H1 (cell line): ENCODE measurements at regions not wholly inside any gene's neighbourhood (a gene's known extent, or its start where the extent isn't known, plus 50 kb on each side); places are given as distances from the start of the nearest gene placed in this dataset.

Experiments used
- EGR1 ChIP-seq: IDR thresholded peaks from 2 replicates; pipeline ENCODE4 v1.6.1; 2011; ENCODE audit warnings: low read depth, low read length, borderline replicate concordance
- HDAC6 ChIP-seq: IDR thresholded peaks from one replicate; pipeline ENCODE4 v1.7.1; 2012; ENCODE audit warnings: low read depth, mild to moderate bottlenecking, inconsistent platforms, low read length, moderate library complexity
- JUN ChIP-seq: IDR thresholded peaks from 2 replicates; pipeline ENCODE4 v1.6.1; 2011; ENCODE audit warnings: low read depth, mild to moderate bottlenecking, improper control_type of control experiment, low read length
- POLR2AphosphoS5 ChIP-seq: IDR thresholded peaks from 2 replicates; pipeline ENCODE4 v1.6.1; 2011; ENCODE audit warnings: low read depth, low read length
- TAF1 ChIP-seq: IDR thresholded peaks from 2 replicates; pipeline ENCODE4 v1.6.1; 2011; ENCODE audit warnings: mild to moderate bottlenecking, low read depth, low read length

GRCh38 chr14:64646103-64646502 is 58.1 kb upstream of the PLEKHG3 start (continued):
- TF ChIP-seq HDAC6 (no peak), POLR2AphosphoS5 (no peak), TAF1 (no peak), EGR1 (no peak), JUN (no peak)
